ENCODE measurements at regions not wholly inside any gene's neighbourhood (a gene's known extent, or its start where the extent isn't known, plus 50 kb on each side); places are given as distances from the start of the nearest gene placed in this dataset.

- no peak for DNase-seq (ENCODE audit: low spot score)
Measured at GRCh38 chr10:33126742-33127141, 168.7 kb upstream of the ITGB1 start.

- no peak for DNase-seq (ENCODE audit: low spot score)
Measured at GRCh38 chr10:33125522-33126517, 167.8 kb upstream of the ITGB1 start.

GRCh38 chr10:33125111-33125510 is 167.1 kb upstream of the ITGB1 start:
- no peak for DNase-seq (ENCODE audit: low spot score)

GRCh38 chr10:33123680-33124079 is 165.7 kb upstream of the ITGB1 start:
- DNase-seq (ENCODE audit: low spot score): no peak

GRCh38 chr10:33122014-33122809 is 164.2 kb upstream of the ITGB1 start:
- no peak for DNase-seq (ENCODE audit: low spot score)

GRCh38 chr10:33120700-33121099 is 162.7 kb upstream of the ITGB1 start:
- DNase-seq (ENCODE audit: low spot score): no peak

- no peak for DNase-seq (ENCODE audit: low spot score)
Measured at GRCh38 chr10:33120275-33120674, 162.2 kb upstream of the ITGB1 start.

GRCh38 chr10:33117816-33118215 is 159.8 kb upstream of the ITGB1 start:
- DNase-seq (ENCODE audit: low spot score): no peak

GRCh38 chr10:33117230-33117629 is 159.2 kb upstream of the ITGB1 start:
- DNase-seq (ENCODE audit: low spot score): no peak

GRCh38 chr10:33115738-33116719 is 158.0 kb upstream of the ITGB1 start:
- peak; percentile 25 for DNase-seq (ENCODE audit: low spot score)

- no peak for DNase-seq (ENCODE audit: low spot score)
Measured at GRCh38 chr10:33114451-33114952, 156.5 kb upstream of the ITGB1 start.

GRCh38 chr10:33113466-33113865 is 155.4 kb upstream of the ITGB1 start:
- no peak for DNase-seq (ENCODE audit: low spot score)

- DNase-seq (ENCODE audit: low spot score): no peak
Measured at GRCh38 chr10:33112831-33113455, 154.9 kb upstream of the ITGB1 start.

- no peak for DNase-seq (ENCODE audit: low spot score)
Measured at GRCh38 chr10:33111488-33112051, 153.5 kb upstream of the ITGB1 start.

GRCh38 chr10:33109788-33110469 is 151.9 kb upstream of the ITGB1 start:
- no peak for DNase-seq (ENCODE audit: low spot score)

GRCh38 chr10:33109384-33109783 is 151.4 kb upstream of the ITGB1 start:
- DNase-seq (ENCODE audit: low spot score): no peak

GRCh38 chr10:33107953-33108352 is 149.9 kb upstream of the ITGB1 start:
- no peak for DNase-seq (ENCODE audit: low spot score)

GRCh38 chr10:33106767-33107166 is 148.7 kb upstream of the ITGB1 start:
- DNase-seq (ENCODE audit: low spot score): no peak

- DNase-seq (ENCODE audit: low spot score): no peak
Measured at GRCh38 chr10:33103863-33104379, 145.9 kb upstream of the ITGB1 start.

GRCh38 chr10:33102071-33102470 is 144.0 kb upstream of the ITGB1 start:
- no peak for DNase-seq (ENCODE audit: low spot score)

Measured in cerebellar cortex (tissue), 1 donor.